ENCODE measurements at regions not wholly inside any gene's neighbourhood (a gene's known extent, or its start where the extent isn't known, plus 50 kb on each side); places are given as distances from the start of the nearest gene placed in this dataset.
A peak's percentile ranks its signal among the peaks of the same experiment; 100 is the strongest.
"Not testable (repeated sequence)": the region's sequence is repeated elsewhere in the genome, so short reads cannot be mapped to it uniquely, and the experiment has no call there.

DNA sequence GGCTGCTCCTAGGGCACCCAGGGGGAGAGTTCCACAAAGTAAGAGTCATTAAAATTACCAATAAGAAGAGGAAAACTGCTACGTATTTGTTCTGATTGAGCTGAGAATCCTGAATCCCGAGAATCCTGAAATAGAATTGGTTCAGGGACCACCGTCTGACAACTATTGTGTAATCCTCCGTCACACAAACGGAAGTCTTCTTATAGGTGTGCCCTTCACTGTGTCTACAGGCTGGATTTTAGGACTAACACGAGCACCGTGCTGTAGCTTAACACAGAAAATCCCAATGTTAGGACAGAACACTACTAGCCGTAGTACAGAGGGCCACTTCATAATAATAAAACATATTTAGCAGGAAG is 50.6 kb upstream of the RNF182 start:
- DNase-seq (ENCODE audit: low read depth in 2 of 2), result no peak

- peak; percentile 46 to 57 for DNase-seq (ENCODE audit: low read depth in 2 of 2)
These were observed 51.2 kb upstream of the RNF182 start for GRCh38 chr6:13873288-13874190.

DNA sequence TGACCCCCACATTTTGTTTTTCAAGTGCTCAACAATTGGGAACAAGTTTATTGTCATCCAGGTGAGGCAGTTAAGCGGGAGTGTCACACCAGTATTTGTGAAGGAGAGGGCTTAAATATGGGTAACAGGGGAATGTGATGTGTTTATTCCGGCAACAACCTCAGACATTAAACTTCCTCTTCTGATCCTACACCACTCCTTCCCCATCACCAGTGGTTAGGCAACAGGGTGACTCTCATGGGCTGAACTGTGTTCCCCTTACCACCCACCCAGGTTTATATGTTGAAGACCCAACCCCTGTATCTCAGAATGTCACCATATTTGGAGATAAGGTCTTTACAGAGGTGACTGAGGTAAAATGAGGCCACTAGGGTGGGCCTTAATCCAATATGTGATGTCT is 52.1 kb upstream of the RNF182 start:
- DNase-seq (ENCODE audit: low read depth in 2 of 2), result no peak

DNA sequence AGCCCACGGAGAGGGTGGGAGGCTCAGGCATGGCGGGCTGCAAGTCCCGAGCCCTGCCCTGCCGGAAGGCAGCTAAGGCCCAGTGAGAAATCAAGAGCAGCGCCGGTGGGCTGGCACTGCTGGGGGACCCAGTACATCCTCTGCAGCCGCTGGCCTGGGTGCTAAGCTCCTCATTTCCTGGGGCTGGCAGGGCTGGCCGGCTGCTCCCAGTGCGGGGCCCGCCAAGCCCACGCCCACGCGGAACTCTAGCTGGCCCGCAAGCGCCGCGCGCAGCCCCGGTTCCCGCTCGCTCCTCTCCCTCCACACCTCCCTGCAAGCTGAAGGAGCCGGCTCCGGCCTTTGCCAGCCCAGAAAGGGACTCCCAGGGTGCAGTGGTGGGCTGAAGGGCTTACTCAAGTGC is 52.7 kb upstream of the RNF182 start:
- DNase-seq (ENCODE audit: low read depth in 2 of 2), result not testable (repeated sequence)

GRCh38 chr6:13870214-13870830 is 54.4 kb upstream of the RNF182 start:
- no peak for DNase-seq (ENCODE audit: low read depth in 2 of 2)

- no peak for DNase-seq (ENCODE audit: low read depth in 2 of 2)
These were observed 53.9 kb upstream of the MCUR1 start for GRCh38 chr6:13868236-13868635.

GRCh38 chr6:13866301-13866700 is 51.9 kb upstream of the MCUR1 start:
- no peak for DNase-seq (ENCODE audit: low read depth in 2 of 2)

DNA sequence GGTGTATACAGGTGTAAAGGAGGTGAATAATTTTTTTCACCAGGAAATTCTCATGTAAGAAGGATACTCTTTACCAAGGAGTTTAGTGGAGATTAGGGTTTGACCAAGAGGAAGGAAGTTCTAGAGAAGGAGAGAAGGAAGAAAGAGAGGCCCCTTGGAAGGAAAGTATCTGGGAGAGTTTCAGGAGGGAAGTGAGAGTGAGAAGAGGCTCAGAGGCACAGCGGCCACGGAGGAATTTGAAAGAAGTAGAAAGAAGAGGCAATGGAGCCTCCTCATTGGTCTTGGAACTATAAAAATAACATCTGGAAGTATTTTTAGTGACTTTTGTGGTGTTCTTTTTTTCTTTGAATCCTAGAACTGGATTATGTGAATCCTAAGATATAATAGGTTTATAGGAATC is 50.8 kb upstream of the MCUR1 start:
- no peak for DNase-seq (ENCODE audit: low read depth in 2 of 2)

DNA sequence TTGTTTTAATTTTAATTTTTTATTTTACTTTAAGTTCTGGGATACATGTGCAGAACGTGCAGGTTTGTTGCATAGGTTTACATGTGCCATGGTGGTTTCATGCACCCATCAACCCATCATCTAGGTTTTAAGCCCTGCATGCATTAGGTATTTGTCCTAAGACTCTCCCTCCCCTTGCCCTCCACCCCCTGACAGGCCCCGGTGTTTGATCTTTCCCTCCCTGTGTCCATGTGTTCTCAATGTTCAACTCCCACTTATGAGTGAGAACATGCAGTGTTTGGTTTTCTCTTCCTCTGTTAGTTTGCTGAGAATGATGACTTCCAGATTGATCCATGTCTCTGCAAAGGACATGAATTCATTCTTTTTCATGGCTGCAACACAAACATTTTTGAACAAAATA is 50.3 kb upstream of the MCUR1 start:
- not testable (repeated sequence) for DNase-seq (ENCODE audit: low read depth in 2 of 2)
